ENCODE measurements at regions not wholly inside any gene's neighbourhood (a gene's known extent, or its start where the extent isn't known, plus 50 kb on each side); places are given as distances from the start of the nearest gene placed in this dataset.
A peak's percentile ranks its signal among the peaks of the same experiment; 100 is the strongest.
"Not testable (repeated sequence)": the region's sequence is repeated elsewhere in the genome, so short reads cannot be mapped to it uniquely, and the experiment has no call there.

DNA sequence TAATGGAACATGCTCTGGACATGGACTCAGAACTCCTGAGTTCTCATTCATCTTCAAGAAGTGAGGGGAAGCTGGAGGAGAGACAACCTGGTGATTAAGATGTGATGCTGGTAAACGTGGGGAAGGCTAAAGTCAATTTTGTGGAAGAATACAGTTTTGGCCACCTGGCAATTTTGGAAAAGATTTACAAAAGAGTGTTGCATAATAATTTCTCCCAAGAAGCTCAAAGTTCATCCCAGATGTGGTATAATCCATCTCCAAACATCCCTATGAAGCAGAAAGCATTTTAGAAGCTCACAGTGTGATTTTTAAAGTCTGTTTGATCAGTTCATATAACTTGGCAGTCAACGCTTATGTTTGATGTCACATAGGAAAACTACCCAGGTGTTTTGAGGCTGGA, 208.7 kb downstream of the LMX1A start:
- no peak for DNase-seq (ENCODE audit: low spot score)

DNA sequence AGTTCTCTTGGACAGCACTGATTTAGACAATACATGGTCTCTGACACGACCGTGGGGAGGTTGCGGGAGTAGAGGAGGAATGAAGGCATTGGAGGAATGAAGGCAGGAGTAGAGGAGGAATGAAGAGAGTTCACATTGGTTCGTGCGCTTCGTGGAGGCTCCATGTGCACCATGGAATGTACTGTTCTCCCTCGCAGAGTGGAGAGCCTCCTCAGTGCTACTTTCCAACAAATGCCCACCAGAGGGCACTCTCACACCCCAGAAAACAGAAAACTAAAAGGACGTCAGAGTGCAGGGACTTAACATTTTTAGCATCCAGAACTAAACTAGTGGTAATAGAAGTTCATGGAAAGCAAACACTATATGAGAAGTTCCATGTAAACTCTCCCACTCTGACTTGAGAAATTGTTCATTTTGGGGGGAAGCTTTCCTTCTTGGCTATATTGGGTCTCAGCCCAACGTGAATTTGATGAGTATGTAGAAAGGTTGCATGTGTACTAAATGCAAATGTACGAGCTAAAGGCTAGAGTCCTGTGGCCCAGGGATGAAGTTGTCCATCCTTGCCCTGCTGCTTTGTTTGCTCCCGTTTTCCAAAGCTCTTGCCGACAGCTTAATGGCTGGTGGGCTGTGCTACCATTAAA, 211.6 kb downstream of the LMX1A start:
- DNase-seq (ENCODE audit: low spot score): peak; percentile 54

DNA sequence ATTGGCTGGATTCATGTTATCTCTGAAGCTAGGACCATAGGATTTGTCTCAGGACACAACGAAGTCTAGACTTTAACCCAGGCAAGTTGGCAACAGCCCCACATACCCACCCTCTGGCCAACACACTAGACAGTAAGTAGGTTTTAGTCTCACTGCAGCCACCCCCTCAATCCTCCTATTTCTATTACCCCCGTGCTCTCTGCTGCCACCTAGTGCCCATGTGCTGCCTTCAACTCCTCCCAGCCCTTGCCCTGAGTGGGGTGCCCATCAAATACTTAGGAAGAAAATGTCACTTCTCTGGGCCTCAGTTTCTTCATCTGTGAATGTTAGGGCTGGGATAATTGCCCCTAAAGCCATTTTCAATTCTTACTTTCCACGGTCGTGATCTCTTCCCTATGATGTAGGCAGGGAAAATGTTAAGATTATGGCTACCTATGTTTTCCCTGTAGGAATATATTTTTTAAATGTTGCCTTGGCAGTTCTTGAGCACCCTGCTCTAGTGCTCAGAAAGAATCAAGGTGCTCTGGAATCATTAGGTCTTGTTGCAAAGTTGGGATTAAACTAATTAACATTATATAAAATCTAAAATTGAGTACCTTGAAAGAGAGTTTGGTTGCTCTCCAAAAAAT, 213.0 kb downstream of the LMX1A start:
- DNase-seq (ENCODE audit: low spot score): no peak

DNA sequence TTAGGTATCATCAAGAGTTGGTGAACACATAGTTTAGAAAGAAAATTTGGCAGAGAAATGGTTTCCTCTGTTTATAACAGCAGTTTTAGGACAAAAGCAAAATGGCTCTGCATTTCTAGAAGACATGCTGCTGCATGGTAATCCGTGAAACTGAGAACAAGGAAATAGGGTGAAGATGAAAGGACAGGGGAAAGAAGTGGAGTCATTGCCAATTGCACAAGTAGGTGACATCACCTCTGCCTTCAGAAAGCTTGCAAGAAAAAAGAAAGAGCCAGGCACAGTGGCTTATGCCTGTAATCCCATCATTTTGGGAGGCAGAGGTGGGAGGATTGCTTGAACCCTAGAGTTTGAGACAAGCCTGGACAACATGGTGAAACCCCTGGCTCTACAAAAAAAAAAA, 217.6 kb downstream of the LMX1A start:
- DNase-seq (ENCODE audit: low spot score): no peak

DNA sequence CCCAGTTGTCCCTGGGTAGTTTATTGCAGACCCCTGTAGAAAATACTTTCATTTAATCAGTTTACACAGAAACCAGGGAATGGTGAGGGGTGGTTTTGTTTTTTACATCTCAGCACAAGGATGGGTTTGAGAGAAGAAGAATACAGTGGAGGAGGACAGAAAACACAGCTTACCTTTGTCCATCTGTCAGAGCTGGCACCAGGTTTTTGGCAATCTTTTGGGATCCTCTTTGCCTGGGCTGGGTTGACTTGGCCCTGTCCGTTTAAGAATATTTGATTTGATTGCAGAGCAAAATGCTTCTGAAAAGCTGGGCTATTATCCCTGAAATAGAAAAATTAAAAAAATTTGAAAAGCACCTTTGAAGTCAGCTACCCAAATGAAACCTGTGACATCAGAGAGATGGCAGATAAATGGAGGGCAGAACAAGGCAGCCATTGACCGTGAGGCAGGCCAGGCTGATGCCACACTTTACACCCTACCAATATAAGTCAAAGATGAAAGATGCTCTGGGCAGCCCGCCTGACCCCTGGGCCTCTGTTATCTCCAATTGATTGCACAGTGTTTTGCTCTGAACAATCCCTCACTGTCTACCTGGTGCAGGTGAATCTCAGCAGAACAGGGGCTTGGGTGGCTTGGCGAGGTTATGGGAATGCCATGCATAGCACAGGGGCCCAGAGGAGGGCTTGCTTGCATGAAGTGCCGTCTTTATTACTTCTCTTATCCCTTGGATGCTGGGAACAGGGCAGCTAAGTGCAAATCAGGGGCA, 218.8 kb downstream of the LMX1A start:
- no peak for DNase-seq (ENCODE audit: low spot score)

DNA sequence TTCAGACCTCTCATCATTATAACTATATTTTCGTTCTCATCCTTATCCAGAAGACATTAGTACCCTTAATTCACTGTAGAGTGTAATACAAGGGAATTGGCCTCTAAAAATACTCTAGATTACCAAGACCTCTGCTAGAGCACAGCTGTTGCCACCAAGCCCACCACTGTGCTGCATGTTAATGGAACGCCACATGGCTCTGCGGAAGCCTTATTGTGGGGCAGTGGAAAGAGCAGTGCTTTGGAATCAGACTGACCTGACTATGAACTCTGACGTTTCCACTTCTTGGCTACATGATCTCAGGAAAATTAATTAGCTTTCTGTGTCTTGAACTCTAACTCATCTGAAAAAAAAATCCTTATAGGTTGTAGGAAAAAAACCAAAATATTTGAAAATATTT, 222.1 kb downstream of the LMX1A start:
- DNase-seq (ENCODE audit: low spot score): no peak

DNA sequence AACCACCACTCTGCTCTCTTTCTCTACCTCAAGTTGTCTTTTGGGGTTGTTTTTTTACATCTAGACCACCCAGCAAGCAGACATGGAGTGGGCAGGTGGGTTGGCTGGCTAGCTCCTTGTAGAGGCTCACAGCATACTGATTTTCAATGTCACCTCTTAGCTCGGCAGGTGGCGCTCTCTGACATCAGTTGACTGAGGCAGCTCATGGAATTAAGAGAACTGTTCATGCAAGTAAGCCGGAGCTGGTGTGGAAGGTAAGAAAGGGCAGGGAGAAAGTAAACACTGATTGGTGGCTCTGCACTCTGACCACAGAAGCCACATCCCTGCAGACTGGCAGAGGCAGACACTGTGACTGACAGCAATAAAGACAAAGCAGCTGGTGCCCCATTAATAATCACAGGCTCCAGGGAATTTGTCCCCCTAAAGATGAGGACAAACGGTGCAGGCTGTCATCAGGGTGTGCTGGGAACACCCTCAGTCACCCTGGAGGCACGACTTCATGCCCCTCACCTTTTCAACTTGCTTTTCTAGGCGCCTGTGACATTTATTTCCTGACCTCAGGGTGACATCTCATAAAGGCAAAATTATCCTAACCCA, 226.8 kb downstream of the LMX1A start:
- DNase-seq (ENCODE audit: low spot score): peak; percentile 40

DNA sequence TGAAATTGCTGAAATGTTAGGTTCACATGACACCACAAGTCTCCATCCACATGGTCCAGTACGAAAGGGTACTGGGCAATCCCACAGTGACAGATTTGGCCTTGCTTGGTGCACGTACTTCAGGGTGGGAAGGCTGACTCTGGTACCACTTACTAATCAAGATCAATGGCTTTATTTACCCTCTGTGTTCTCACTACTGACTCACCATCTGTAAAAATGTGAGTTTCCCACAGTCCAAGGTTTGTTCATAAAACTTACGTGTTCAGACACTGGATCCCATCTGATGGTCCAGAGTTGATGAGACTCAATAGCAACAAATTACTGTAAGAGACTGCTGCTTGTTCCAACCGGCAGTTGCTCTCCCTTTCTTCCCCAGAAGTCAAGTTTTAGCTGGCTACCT, 231.7 kb downstream of the LMX1A start:
- no peak for DNase-seq (ENCODE audit: low spot score)

DNA sequence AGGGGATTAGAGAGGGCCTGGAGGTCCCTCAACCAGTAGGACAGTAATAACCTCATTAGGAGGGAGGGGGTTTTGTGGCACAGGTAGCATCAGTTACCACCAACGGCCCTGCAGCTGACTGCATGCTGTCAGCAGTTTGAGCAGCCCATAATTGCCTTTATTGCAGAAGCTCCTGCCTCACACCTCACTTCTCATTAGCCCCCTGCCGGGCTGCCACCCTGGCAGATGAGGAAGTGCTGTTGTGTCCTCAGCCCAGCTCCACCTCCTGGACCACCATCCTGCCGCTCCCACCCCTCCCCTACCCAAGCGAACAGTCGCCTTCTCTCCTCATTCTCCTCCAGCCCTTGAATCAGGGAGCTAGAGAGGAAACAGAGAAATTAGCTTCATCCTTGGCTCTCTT, 237.4 kb downstream of the LMX1A start:
- no peak for DNase-seq (ENCODE audit: low spot score)

DNA sequence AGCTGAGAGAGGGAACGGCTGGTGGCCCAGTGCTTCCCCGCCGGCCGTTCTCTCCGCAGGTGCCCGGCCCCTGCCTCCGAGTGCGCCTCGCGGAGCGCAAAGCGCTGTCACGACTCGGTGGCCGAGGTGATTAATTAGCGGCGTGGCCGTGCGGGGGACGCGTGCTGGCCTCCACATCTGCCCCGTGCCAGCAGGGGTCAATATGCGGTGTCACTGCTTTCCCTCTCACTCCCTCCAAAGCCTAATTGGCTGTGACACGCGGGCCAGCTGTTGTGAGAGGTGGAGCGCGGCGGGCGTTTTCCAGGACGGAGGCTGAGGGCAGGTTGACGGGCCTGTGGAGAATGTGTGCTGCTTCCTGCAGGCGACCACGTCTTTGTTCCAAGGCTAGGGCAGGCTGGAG, 239.0 kb downstream of the LMX1A start:
- DNase-seq (ENCODE audit: low spot score): no peak

DNA sequence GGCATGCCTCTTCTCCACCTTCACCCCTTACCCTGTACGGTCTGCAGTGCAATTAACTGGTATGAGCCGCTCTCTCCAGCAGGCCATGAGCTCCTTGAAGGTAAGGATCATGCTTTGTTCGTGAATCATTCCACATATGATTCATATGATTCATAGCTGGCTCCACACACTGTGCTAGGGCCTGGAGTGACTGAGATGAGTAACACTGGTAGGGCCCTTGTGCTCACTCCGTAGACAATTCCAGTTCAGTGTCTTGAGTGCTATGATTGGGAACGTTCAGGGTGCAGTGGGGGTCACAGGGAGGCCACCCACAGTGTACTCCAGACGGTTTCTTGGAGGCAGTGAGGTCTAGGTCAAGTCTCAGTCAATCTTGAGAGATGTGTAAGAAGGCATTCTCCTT, 239.8 kb downstream of the LMX1A start:
- DNase-seq (ENCODE audit: low spot score): no peak

DNA sequence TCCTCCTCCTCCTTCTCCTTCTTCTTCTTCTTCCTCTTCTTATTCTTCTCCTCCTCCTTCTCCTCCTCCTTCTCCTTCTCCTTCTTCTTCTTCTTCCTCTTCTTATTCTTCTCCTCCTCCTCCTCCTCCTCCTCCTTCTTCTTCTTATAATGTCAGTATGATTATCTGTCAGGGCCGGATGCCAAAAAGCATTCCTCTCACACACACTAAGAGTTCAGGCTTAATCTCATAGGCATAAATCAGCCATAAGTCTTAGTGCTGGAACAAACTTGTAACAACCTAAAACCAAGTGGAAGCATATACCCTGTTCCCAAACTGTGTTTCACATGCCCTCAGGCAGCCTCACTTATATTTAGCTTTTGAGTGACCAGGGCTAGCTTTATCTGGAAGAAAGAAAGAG, 240.3 kb downstream of the LMX1A start:
- no peak for DNase-seq (ENCODE audit: low spot score)

DNA sequence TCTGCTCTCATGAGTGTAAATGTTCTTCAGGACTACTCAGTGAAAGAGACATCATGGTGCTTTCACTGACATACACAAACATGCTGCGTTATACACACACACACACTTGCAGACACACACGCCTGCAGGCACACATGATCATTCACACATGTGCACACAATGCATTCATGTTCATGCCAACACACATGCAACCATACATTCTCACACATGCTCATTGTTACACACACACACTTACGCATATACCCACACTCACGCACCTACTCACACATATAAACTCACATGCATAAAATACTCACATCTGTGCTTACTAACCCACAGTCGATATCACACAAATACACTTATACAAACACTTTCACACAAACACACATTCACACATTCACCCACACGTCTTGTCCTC, 241.6 kb downstream of the LMX1A start:
- DNase-seq (ENCODE audit: low spot score): no peak

DNA sequence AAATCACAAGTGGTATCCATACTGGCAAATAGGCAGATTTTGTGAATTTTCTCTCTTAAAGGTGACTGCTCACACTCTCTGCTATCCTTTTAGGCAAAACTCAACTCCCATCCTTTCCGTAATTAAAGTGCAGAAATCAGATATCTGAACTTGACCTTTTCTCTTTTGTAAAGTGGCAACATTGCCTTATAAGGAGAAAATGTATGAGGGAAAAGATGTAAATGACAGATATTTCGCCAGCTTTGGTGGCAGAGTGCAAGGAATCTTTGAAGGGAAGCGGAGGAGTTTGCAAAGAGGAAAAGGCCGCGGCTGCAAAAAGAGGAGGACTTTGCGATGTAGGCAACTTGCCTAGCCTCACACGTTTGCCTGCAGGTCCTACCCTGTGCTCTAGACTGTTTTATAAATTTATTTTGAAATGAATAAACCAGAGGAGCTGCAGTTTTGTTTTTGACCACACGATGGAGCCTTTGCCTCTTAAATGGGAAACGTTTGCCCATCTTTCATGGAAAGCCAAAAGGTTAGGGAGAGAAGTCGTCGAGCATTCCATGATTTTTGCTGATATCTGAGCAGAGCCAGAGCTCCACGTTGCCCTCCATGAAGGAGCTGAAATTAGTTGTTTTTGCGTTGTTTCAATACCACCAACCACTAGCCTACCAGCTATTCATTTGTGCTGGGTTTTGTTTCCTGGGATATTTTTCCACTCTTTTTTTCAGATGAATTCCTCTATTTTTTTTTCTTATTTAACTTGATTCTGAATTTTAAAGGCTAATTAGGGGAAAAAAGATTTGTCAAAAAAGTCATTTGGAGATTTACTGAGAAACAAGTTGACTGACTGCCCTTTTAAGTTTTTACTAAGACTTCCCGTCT, 242.3 kb downstream of the LMX1A start:
- peak; percentile 31 for DNase-seq (ENCODE audit: low spot score)

DNA sequence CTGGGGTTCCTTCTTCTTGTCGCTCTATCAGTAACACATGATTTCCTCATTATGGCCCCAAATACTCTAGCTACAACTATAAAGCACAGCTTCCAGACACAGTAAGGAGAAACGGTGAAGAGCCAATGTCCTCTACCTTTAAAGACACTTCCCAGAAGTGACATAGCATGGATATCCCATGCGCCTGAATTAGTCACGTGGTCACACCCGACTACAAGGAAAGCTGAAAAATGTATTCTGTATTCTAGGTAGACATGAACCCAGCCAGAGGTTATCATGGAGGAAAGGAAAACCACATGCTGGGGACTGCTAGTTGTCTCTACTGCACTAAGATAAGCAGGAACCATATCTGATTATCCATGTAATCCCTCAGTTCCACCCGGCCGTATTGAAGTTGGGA, 244.3 kb downstream of the LMX1A start:
- DNase-seq (ENCODE audit: low spot score): no peak

DNA sequence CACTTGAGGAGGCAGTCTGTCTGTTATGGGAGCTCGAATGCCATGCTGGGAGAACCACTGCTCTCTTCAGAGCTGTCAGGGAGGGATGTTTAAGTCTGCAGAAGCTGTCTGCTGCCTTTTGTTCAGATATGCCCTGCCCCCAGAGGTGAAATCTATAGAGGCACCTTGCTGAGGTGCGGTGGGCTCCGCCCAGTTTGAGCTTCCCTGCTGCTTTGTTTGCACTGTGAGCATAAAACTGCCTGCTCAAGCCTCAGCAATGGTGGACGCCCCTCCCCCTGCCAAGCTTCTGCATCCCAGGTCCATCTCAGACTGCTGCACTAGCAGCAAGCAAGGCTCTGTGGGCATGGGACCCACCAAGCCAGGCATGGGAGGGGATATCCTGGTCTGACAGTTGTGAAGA, 247.5 kb downstream of the LMX1A start:
- no peak for DNase-seq (ENCODE audit: low spot score)

DNA sequence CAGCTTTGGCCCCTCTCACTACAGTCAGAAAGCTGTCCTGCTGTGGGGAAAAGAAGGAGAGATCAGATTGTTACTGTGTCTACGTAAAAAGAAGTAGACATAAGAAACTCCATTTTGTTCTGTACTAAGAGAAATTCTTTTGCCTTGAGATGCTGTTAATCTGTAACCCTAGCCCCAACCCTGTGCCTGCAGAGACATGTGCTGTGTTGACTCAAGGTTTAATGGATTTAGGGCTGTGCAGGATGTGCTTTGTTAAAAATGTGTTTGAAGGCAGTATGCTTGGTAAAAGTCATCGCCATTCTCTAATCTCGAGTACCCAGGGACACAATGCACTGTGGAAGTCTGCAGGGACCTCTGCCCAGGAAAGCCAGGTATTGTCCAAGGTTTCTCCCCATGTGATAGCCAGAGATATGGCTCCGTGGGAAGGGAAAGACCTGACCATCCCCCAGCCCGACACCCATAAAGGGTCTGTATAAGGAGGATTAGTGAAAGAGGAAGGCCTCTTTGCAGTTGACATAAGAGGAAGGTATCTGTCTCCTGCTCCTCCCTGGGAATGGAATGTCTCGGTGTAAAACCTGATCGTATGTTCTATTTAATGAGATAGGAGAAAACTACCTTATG, 263.9 kb downstream of the LMX1A start:
- DNase-seq (ENCODE audit: low spot score): not testable (repeated sequence)

DNA sequence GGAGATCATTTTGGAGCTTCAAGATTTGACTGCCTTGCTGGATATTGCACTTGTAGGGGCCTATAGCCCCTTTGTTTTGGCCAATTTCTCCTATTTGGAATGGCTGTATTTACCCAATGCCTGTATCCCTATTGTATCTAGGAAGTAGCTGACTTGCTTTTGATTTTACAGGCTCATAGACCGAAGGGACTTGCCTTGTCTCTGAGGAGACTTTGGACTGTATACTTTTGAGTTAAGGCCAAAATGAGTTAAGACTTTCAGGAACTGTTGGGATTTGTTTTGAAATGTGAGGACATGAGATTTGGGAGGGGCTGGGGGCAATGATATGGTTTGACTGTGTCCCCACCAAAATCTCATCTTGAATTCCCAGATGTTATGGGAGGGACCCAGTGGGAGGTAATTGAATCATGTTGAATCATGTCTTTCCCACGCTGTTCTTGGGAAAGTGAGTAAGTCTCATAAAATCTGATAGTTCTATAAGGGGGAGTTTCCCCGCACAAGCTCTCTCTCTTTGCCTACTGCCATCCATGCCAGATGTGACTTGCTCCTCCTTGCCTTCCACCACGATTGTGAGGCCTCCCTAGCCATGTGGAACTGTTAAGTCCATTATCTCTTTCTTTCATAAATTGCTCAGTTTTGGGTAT, 276.1 kb downstream of the LMX1A start:
- no peak for DNase-seq (ENCODE audit: low spot score)

DNA sequence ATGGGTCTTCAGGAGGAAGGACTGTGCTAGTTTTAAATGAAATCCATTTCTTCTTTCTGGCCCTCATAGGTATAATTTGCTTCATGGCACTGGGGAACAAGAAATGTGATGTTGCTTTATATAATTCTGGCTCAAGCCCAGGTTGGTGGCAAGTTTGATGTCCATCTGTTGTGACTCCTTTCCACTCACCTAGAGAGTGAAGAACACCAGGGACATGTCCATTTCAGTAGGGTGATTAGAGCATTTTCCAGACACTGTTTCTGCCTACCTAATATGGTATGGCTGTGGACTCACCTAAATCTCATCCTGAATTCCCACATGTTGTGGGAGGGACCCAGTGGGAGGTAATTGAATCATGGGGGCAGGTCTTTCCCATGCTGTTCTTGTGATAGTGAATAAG, 278.1 kb downstream of the LMX1A start:
- no peak for DNase-seq (ENCODE audit: low spot score)

DNA sequence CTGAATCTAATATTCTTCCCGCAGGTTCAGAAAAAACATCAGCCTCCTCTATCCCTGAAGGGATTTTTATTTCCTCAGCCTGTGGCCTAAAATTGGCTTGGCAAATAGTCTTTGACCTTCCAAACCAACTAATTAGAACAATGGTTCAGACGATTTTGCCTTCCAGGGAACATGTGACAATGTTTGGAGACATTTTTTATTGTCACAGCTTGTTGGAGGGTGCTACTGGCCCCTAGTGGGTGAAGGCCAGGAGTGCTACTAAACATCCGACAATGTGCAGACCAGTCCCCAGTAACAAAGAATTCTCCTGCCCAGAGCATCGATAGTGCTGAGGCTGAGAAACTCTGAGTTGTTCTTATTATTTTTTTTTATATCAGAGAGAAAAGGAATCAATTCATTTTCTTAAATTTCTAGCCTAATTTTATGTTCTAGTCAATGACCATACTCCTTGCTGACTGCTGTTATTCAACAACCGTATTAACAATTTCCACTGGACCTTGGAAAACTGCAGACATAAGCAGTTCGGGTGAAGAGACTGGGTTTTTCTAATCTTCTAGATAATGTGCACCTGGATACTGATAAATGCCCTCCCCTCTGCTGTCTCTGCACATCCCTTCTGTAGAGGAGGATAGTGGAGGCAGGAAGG, 280.7 kb downstream of the LMX1A start:
- no peak for DNase-seq (ENCODE audit: low spot score)
